H1 (cell line): ENCODE measurements at regions not wholly inside any gene's neighbourhood (a gene's known extent, or its start where the extent isn't known, plus 50 kb on each side); places are given as distances from the start of the nearest gene placed in this dataset.

Experiments
- CTCF ChIA-PET: fragments of 300-600 bp; sonication (Branson Sonifier 250); formaldehyde crosslinking; loops from one replicate; lab custom pipeline; 2021; ENCODE audit not compliant: partially characterized antibody; lab: Charles Lee
- POLR2A ChIA-PET: fragments of 300-600 bp; sonication (Branson Sonifier 250); formaldehyde crosslinking; loops from one replicate; lab custom pipeline; 2021; ENCODE audit warnings: inconsistent platforms; ENCODE audit not compliant: partially characterized antibody; lab: Charles Lee
- DNase-seq, 2 experiments: peaks; one replicate each; pipeline versions ENCODE4 v3.0.0 to v3.0.0-alpha.2; 2010 to 2022; ENCODE audit warnings: low spot score in 2 of 2, low read depth in 1 of 2, mixed read lengths in 1 of 2
- FAIRE-seq: peaks from 2 replicates; lab custom pipeline; 2011; peaks lifted over from hg19 to GRCh38; lab: Jason Lieb, UNC
- H2AFZ ChIP-seq: 2 replicates; pipeline ENCODE4 v1.8.1; 2012; ENCODE audit warnings: low read length, inconsistent platforms
- H2AK5ac ChIP-seq: 2 replicates; pipeline ENCODE4 v1.6.1; 2013; ENCODE audit warnings: low read depth, low read length
- H2BK120ac ChIP-seq: replicated peaks from 2 replicates; pipeline ENCODE3; 2013; ENCODE audit warnings: low read depth, low read length, inconsistent platforms
- H2BK12ac ChIP-seq: 2 replicates; pipeline ENCODE4 v1.6.1; 2013; ENCODE audit warnings: low read depth, low read length
- H2BK15ac ChIP-seq: 2 replicates; pipeline ENCODE4 v1.6.1; 2013; ENCODE audit warnings: low read length
- H2BK20ac ChIP-seq: 2 replicates; pipeline ENCODE4 v1.6.1; 2013; ENCODE audit warnings: low read length
- H2BK5ac ChIP-seq: 2 replicates; pipeline ENCODE4 v1.6.1; 2013; ENCODE audit warnings: low read depth, low read length
- H3K14ac ChIP-seq: 2 replicates; pipeline ENCODE4 v1.6.1; 2013; ENCODE audit warnings: inconsistent platforms; ENCODE audit not compliant: insufficient read length
- H3K18ac ChIP-seq: 2 replicates; pipeline ENCODE4 v1.6.1; 2013; ENCODE audit warnings: low read length; ENCODE audit errors: extremely low read depth
- H3K23ac ChIP-seq: 2 replicates; pipeline ENCODE4 v1.6.1; 2013; ENCODE audit warnings: inconsistent platforms; ENCODE audit not compliant: insufficient read length
- H3K23me2 ChIP-seq: 2 replicates; pipeline ENCODE4 v1.6.1; 2013; ENCODE audit warnings: low read depth, low read length
- H3K27ac ChIP-seq: 2 replicates; pipeline ENCODE4 v1.6.1; 2011; ENCODE audit warnings: low read depth, low read length, inconsistent platforms
- H3K27me3 ChIP-seq, 4 experiments: replicated peaks in 1 of 4; 1 replicate in 1 of 4; 2 replicates in 3 of 4; pipeline versions ENCODE4 v1.6.1 to v1.8.1; 2011 to 2013; ENCODE audit warnings: low read length in 3 of 4, mild to moderate bottlenecking in 3 of 4, inconsistent platforms in 2 of 4, mixed read lengths in 2 of 4, moderate library complexity in 1 of 4; ENCODE audit not compliant: control insufficient read depth in 3 of 4, insufficient read depth in 3 of 4; ENCODE audit errors: extremely low read depth in 1 of 4
- H3K36me3 ChIP-seq, 4 experiments: 2 replicates each; pipeline versions ENCODE4 v1.6.1 to v1.8.1; 2011 to 2013; ENCODE audit warnings: mild to moderate bottlenecking in 4 of 4, low read length in 3 of 4, moderate library complexity in 2 of 4, control low read depth in 1 of 4, inconsistent platforms in 1 of 4; ENCODE audit not compliant: insufficient read depth in 4 of 4, control insufficient read depth in 2 of 4
- H3K4ac ChIP-seq: replicated peaks from 2 replicates; pipeline ENCODE3; 2013; ENCODE audit warnings: low read length, low read depth, mixed read lengths, inconsistent platforms; ENCODE audit not compliant: insufficient read length
- H3K4me1 ChIP-seq, 4 experiments: replicated peaks in 1 of 4; 1 replicate in 1 of 4; 2 replicates in 3 of 4; pipeline versions ENCODE4 v1.6.1 to v1.8.1; 2011 to 2013; ENCODE audit warnings: low read length in 3 of 4, inconsistent platforms in 2 of 4, mixed read lengths in 1 of 4; ENCODE audit not compliant: insufficient read depth in 4 of 4, control insufficient read depth in 3 of 4
- H3K4me2 ChIP-seq, 2 experiments: 2 replicates each; pipeline versions ENCODE4 v1.6.1 to v1.8.1; 2011 to 2013; ENCODE audit warnings: low read depth in 2 of 2, low read length in 2 of 2, control low read depth in 1 of 2, inconsistent platforms in 1 of 2, mild to moderate bottlenecking in 1 of 2; ENCODE audit not compliant: insufficient read depth in 1 of 2
- H3K4me3 ChIP-seq, 4 experiments: fragments of 200-600, 300-600 bp in 1 of 4; sonication (generic), shearing (Covaris generic), sonication (Bioruptor Twin) in 1 of 4; 2 replicates each; pipeline versions ENCODE4 v1.5.1 to v1.8.1; 2011 to 2016; ENCODE audit warnings: low read length in 4 of 4, low read depth in 3 of 4, control low read depth in 2 of 4, inconsistent platforms in 2 of 4, mild to moderate bottlenecking in 2 of 4, mixed read lengths in 1 of 4, moderate library complexity in 1 of 4; ENCODE audit not compliant: insufficient read depth in 2 of 4; ENCODE audit errors: extremely low read depth in 1 of 4
- H3K56ac ChIP-seq: replicated peaks from 2 replicates; pipeline ENCODE3; 2013; ENCODE audit warnings: low read depth, mild to moderate bottlenecking, mixed read lengths, low read length, inconsistent platforms; ENCODE audit not compliant: insufficient read length
- H3K79me1 ChIP-seq: 2 replicates; pipeline ENCODE4 v1.6.1; 2013; ENCODE audit warnings: low read depth, low read length, control low read depth
- H3K79me2 ChIP-seq, 2 experiments: 2 replicates each; pipeline versions ENCODE4 v1.6.1 to v1.8.1; 2012 to 2013; ENCODE audit warnings: low read length in 2 of 2, mild to moderate bottlenecking in 2 of 2, inconsistent platforms in 1 of 2; ENCODE audit not compliant: insufficient read depth in 2 of 2, control insufficient read depth in 1 of 2
- H3K9ac ChIP-seq, 4 experiments: replicated peaks in 1 of 4; 1 replicate in 1 of 4; 2 replicates in 3 of 4; pipeline versions ENCODE4 v1.6.1 to v1.8.1; 2011 to 2013; ENCODE audit warnings: low read depth in 3 of 4, low read length in 3 of 4, control low read depth in 2 of 4, mild to moderate bottlenecking in 2 of 4, moderate library complexity in 2 of 4, inconsistent platforms in 1 of 4; ENCODE audit errors: extremely low read depth in 1 of 4
- H3K9me3 ChIP-seq, 2 experiments: 2 replicates each; pipeline versions ENCODE4 v1.6.1 to v1.8.1; 2012 to 2013; ENCODE audit warnings: mild to moderate bottlenecking in 2 of 2, moderate library complexity in 2 of 2, control low read depth in 1 of 2, inconsistent platforms in 1 of 2, low read depth in 1 of 2, low read length in 1 of 2, mixed read lengths in 1 of 2; ENCODE audit not compliant: insufficient read depth in 2 of 2
- H4K20me1 ChIP-seq, 2 experiments: replicated peaks in 1 of 2; 2 replicates each; pipeline versions ENCODE3 to v1.8.1; 2011 to 2013; ENCODE audit warnings: inconsistent platforms in 2 of 2, low read length in 2 of 2, mild to moderate bottlenecking in 1 of 2; ENCODE audit not compliant: insufficient read depth in 2 of 2, control insufficient read depth in 1 of 2
- H4K5ac ChIP-seq: 2 replicates; pipeline ENCODE4 v1.6.1; 2013; ENCODE audit warnings: low read length, low read depth, mixed read lengths, inconsistent platforms; ENCODE audit not compliant: insufficient read length
- H4K8ac ChIP-seq: 2 replicates; pipeline ENCODE4 v1.8.0; 2013; ENCODE audit warnings: mild to moderate bottlenecking, moderate library complexity, low read length, inconsistent platforms; ENCODE audit not compliant: insufficient read depth; ENCODE audit errors: extremely low read depth
- H4K91ac ChIP-seq: replicated peaks from 2 replicates; pipeline ENCODE3; 2013; ENCODE audit warnings: low read length, mixed read lengths, inconsistent platforms; ENCODE audit not compliant: insufficient read length
- BRCA1 ChIP-seq: IDR thresholded peaks from 2 replicates; pipeline ENCODE4 v1.6.1; 2012; ENCODE audit warnings: low read depth, low read length, improper control_type of control experiment
- CTCF ChIP-seq, 3 experiments: IDR thresholded peaks; 1 replicate in 2 of 3; 2 replicates in 1 of 3; pipeline versions ENCODE4 v1.5.1 to v1.6.1; 2011; ENCODE audit warnings: low read length in 3 of 3, mild to moderate bottlenecking in 3 of 3, inconsistent platforms in 2 of 3, low read depth in 1 of 3, moderate library complexity in 1 of 3; ENCODE audit not compliant: insufficient read depth in 1 of 3; ENCODE audit errors: control extremely low read depth in 1 of 3
- E2F6 ChIP-seq: IDR thresholded peaks from 2 replicates; pipeline ENCODE4 v1.6.1; 2012; ENCODE audit warnings: inconsistent platforms
- MAFK ChIP-seq: IDR thresholded peaks from 2 replicates; pipeline ENCODE4 v1.6.1; 2012; ENCODE audit warnings: low read depth, mild to moderate bottlenecking, improper control_type of control experiment, low read length
- SRF ChIP-seq: IDR thresholded peaks from 2 replicates; pipeline ENCODE4 v1.6.1; 2011; ENCODE audit warnings: mild to moderate bottlenecking, low read depth, low read length, moderate library complexity

- Histone ChIP-seq H2BK12ac (no peak overlapping the region), H2BK15ac (no peak overlapping the region), H3K4me2 (no peak overlapping the region), H3K23ac (no peak overlapping the region), H3K27me3 (no peaks in the 10 kb centered on the region; a peak in 1 of 7 replicates), H3K4me3 (no peak overlapping the region), H3K14ac (no peak overlapping the region), H3K9me3 (peaks cover 3 to 8% of the 10 kb centered on the region in 2 experiments; a peak in 3 of 4 replicates), H4K8ac (no peak overlapping the region), H3K23me2 (no peaks in the 10 kb centered on the region), H2BK120ac (no peak overlapping the region), H2BK20ac (no peak overlapping the region), H3K4me1 (peaks cover 0 to 12% (median 5%) of the 10 kb centered on the region in 4 experiments; a peak in 6 of 7 replicates), H2AK5ac (no peak overlapping the region), H3K18ac (no peak overlapping the region), H4K5ac (no peak overlapping the region), H3K79me1 (no peaks in the 10 kb centered on the region), H3K4ac (no peak overlapping the region), H3K27ac (no peak overlapping the region), H3K79me2 (no peaks in the 10 kb centered on the region), H3K9ac (no peak overlapping the region), H3K36me3 (no peaks in the 10 kb centered on the region), H2BK5ac (no peak overlapping the region), H4K91ac (no peak overlapping the region), H3K56ac (no peak overlapping the region), H4K20me1 (no peaks in the 10 kb centered on the region), H2AFZ (no peak overlapping the region)
- DNase-seq: no peak
- FAIRE-seq: no peak
- TF ChIP-seq MAFK (no peak), CTCF (IDR thresholded peaks at IDR 0.05; ENCODE audit: control extremely low read depth in 1 of 3, insufficient read depth in 1 of 3, low read depth in 1 of 3, low read length in 3 of 3) (no peak), E2F6 (no peak), SRF (no peak), BRCA1 (no peak)
- POLR2A ChIA-PET: no interaction called here
- CTCF ChIA-PET: interaction anchor here (0.6 to 2.7 kb wide), 6 partner anchors 21 to 342 kb away, joined by 3 to 8 read pairs (median 6); no protein-coding TSS in a partner anchor
These were observed 83.0 kb downstream of the ADRA2C start for GRCh38 chr4:3849140-3849539.
